Coronary artery (tissue), 2 donors: ENCODE measurements at regions not wholly inside any gene's neighbourhood (a gene's known extent, or its start where the extent isn't known, plus 50 kb on each side); places are given as distances from the start of the nearest gene placed in this dataset.

Experiments
- DNase-seq: peaks from one replicate; pipeline ENCODE4 v3.0.0-alpha.2; 2017; ENCODE audit warnings: low spot score
- H3K27ac ChIP-seq, 2 donors: fragments of 200-600 bp; sonication (generic); one replicate each; pipeline ENCODE4 v1.5.1; 2016 to 2019
- H3K4me3 ChIP-seq: fragments of 200-600 bp; sonication (generic); 2 replicates; pipeline ENCODE4 v1.5.1; 2016; ENCODE audit warnings: mild to moderate bottlenecking, moderate library complexity
- TF ChIP-seq, protein P1 (sequence below): fragments of 200-600 bp; sonication (generic); IDR thresholded peaks from one replicate; pipeline ENCODE4 v1.5.1; 2019; ENCODE audit warnings: antibody characterized with exemption

GRCh38 chr2:2801458-2801857 is 470.4 kb upstream of the MYT1L start:
- no peak overlapping the region for H3K27ac ChIP-seq
- H3K4me3 ChIP-seq, result no peak overlapping the region
- DNase-seq, result no peak
- TF ChIP-seq, protein P1, sequence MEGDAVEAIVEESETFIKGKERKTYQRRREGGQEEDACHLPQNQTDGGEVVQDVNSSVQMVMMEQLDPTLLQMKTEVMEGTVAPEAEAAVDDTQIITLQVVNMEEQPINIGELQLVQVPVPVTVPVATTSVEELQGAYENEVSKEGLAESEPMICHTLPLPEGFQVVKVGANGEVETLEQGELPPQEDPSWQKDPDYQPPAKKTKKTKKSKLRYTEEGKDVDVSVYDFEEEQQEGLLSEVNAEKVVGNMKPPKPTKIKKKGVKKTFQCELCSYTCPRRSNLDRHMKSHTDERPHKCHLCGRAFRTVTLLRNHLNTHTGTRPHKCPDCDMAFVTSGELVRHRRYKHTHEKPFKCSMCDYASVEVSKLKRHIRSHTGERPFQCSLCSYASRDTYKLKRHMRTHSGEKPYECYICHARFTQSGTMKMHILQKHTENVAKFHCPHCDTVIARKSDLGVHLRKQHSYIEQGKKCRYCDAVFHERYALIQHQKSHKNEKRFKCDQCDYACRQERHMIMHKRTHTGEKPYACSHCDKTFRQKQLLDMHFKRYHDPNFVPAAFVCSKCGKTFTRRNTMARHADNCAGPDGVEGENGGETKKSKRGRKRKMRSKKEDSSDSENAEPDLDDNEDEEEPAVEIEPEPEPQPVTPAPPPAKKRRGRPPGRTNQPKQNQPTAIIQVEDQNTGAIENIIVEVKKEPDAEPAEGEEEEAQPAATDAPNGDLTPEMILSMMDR, result no peak

- no peak overlapping the region for H3K4me3 ChIP-seq
- TF ChIP-seq, protein P1, result no peak
These were observed 469.6 kb upstream of the MYT1L start for GRCh38 chr2:2800697-2801096.

GRCh38 chr2:2800001-2800400 is 468.9 kb upstream of the MYT1L start:
- Histone ChIP-seq H3K4me3 (no peak overlapping the region), H3K27ac (no peak overlapping the region)
- TF ChIP-seq, protein P1, result no peak
- DNase-seq, result no peak

More at GRCh38 chr2:2800697-2801096, 469.6 kb upstream of the MYT1L start:
- H3K27ac ChIP-seq, result no peak overlapping the region
- no peak for DNase-seq

DNA sequence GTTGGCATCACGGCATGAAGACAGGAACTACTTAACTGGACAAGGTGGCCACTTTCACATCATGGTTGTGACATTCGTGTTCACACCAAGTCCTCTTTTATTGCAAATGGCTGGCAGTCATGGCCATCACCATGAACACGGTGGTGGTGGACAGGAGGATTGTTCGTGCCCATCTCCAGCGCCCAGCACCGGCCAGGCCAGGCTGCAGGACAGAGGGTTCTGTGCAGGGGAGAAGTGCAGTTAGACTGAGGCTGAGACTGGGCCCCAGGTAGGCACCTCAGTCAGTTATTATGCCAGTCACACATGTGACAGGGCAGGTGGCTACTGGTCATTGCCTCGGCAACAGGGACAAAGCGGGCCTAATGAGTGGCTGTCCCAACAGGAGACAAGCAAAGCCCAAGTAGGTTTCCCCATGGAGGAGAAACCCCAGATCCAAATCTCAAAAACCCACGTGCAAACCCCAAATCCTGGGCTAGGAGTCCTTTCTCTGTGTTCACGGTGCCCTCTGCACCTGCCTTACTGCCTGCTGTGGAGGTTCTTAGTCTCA is 468.1 kb upstream of the MYT1L start:
- Histone ChIP-seq H3K4me3 (no peak overlapping the region), H3K27ac (no peak overlapping the region)
- TF ChIP-seq, protein P1, result no peak
- no peak for DNase-seq

GRCh38 chr2:2798337-2798736 is 467.3 kb upstream of the MYT1L start:
- Histone ChIP-seq H3K27ac (no peak overlapping the region), H3K4me3 (no peak overlapping the region)
- DNase-seq, result no peak
- TF ChIP-seq, protein P1, result no peak

DNA sequence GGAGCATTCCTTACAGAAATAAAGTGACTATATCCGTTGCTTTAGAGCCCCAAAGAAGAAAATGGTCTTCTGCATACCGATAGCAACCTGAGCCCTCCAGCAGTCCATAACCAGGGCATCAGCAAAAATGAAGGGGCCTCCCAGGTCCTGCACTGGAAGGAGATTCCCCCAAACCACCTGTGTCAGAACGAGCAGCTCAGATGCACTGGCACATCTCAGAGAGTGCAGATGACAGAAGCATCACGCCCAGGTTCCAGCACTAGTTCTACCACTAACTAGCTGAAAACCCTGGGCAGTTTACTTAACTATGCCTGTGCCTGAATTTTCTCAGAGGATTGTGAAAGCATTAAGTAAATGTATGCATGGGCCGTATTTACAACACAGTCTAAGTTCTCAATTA is 466.7 kb upstream of the MYT1L start:
- DNase-seq, result no peak
- no peak overlapping the region for H3K4me3 ChIP-seq
- TF ChIP-seq, protein P1, result no peak
- H3K27ac ChIP-seq, result no peak overlapping the region

- no peak overlapping the region for H3K27ac ChIP-seq
- no peak for DNase-seq
- TF ChIP-seq, protein P1, result no peak
- no peak overlapping the region for H3K4me3 ChIP-seq
These were observed 465.1 kb upstream of the MYT1L start for GRCh38 chr2:2796207-2796606.
